ENCODE measurements at regions not wholly inside any gene's neighbourhood (a gene's known extent, or its start where the extent isn't known, plus 50 kb on each side); places are given as distances from the start of the nearest gene placed in this dataset.
"Not testable (repeated sequence)": the region's sequence is repeated elsewhere in the genome, so short reads cannot be mapped to it uniquely, and the experiment has no call there.

GRCh38 chr4:83917572-83917971 lies 381.7 kb downstream of the GPAT3 start:
- 74% methylated on average over 5 of the region's 8 CpGs for WGBS (ENCODE audit: insufficient coverage)
- DNase-seq: no peak
- H3K4me1 ChIP-seq (ENCODE audit: control insufficient read depth, insufficient read depth, low read length): no peaks in the 10 kb centered on the region
- H3K4me3 ChIP-seq (ENCODE audit: low read length): no peak overlapping the region
- no peaks in the 10 kb centered on the region for H3K27me3 ChIP-seq (ENCODE audit: control insufficient read depth, insufficient read depth, low read length)
- H3K9me3 ChIP-seq (replicated peaks; ENCODE audit: control insufficient read depth, low read depth, low read length): no peaks in the 10 kb centered on the region
- no peaks in the 10 kb centered on the region for H3K36me3 ChIP-seq (ENCODE audit: control insufficient read depth, insufficient read depth, low read length)
- H3K27ac ChIP-seq (ENCODE audit: low read length): no peak overlapping the region

- WGBS (ENCODE audit: insufficient coverage): no CpG with 5 or more reads among the region's 1 CpG
These were observed 374.8 kb downstream of the GPAT3 start for GRCh38 chr4:83910693-83911092.

GRCh38 chr4:83906561-83906960 lies 370.7 kb downstream of the GPAT3 start:
- DNase-seq: no peak
- Histone ChIP-seq H3K27ac (ENCODE audit: low read length) (no peak overlapping the region), H3K9me3 (replicated peaks; ENCODE audit: control insufficient read depth, low read depth, low read length) (no peaks in the 10 kb centered on the region), H3K27me3 (ENCODE audit: control insufficient read depth, insufficient read depth, low read length) (no peaks in the 10 kb centered on the region), H3K4me3 (ENCODE audit: low read length) (no peak overlapping the region), H3K36me3 (ENCODE audit: control insufficient read depth, insufficient read depth, low read length) (no peaks in the 10 kb centered on the region), H3K4me1 (ENCODE audit: control insufficient read depth, insufficient read depth, low read length) (no peaks in the 10 kb centered on the region)
- no CpG with 5 or more reads among the region's 2 CpGs for WGBS (ENCODE audit: insufficient coverage)

More at GRCh38 chr4:83910693-83911092, 374.8 kb downstream of the GPAT3 start:
- Histone ChIP-seq H3K4me1 (ENCODE audit: control insufficient read depth, insufficient read depth, low read length) (no peaks in the 10 kb centered on the region), H3K9me3 (replicated peaks; ENCODE audit: control insufficient read depth, low read depth, low read length) (no peaks in the 10 kb centered on the region), H3K4me3 (ENCODE audit: low read length) (no peak overlapping the region), H3K27me3 (ENCODE audit: control insufficient read depth, insufficient read depth, low read length) (no peaks in the 10 kb centered on the region), H3K36me3 (ENCODE audit: control insufficient read depth, insufficient read depth, low read length) (no peaks in the 10 kb centered on the region), H3K27ac (ENCODE audit: low read length) (no peak overlapping the region)
- no peak for DNase-seq

- DNase-seq: peak; percentile 5
- H3K27me3 ChIP-seq (ENCODE audit: control insufficient read depth, insufficient read depth, low read length): no peaks in the 10 kb centered on the region
- H3K9me3 ChIP-seq (replicated peaks; ENCODE audit: control insufficient read depth, low read depth, low read length): no peaks in the 10 kb centered on the region
- no peaks in the 10 kb centered on the region for H3K4me1 ChIP-seq (ENCODE audit: control insufficient read depth, insufficient read depth, low read length)
- no peak overlapping the region for H3K27ac ChIP-seq (ENCODE audit: low read length)
- H3K36me3 ChIP-seq (ENCODE audit: control insufficient read depth, insufficient read depth, low read length): no peaks in the 10 kb centered on the region
- no peak overlapping the region for H3K4me3 ChIP-seq (ENCODE audit: low read length)
These were observed 370.0 kb downstream of the GPAT3 start for GRCh38 chr4:83905952-83906351.

GRCh38 chr4:83903740-83904139 lies 367.8 kb downstream of the GPAT3 start:
- not testable (repeated sequence) for H3K4me3 ChIP-seq (ENCODE audit: low read length); H3K27me3 ChIP-seq (ENCODE audit: control insufficient read depth, insufficient read depth, low read length); H3K9me3 ChIP-seq (replicated peaks; ENCODE audit: control insufficient read depth, low read depth, low read length); H3K36me3 ChIP-seq (ENCODE audit: control insufficient read depth, insufficient read depth, low read length); H3K27ac ChIP-seq (ENCODE audit: low read length); H3K4me1 ChIP-seq (ENCODE audit: control insufficient read depth, insufficient read depth, low read length); DNase-seq
- no CpG with 5 or more reads among the region's 1 CpG for WGBS (ENCODE audit: insufficient coverage)

- H3K4me3 ChIP-seq (ENCODE audit: low read length): no peak overlapping the region
- WGBS (ENCODE audit: insufficient coverage): no CpG with 5 or more reads among the region's 1 CpG
- no peaks in the 10 kb centered on the region for H3K36me3 ChIP-seq (ENCODE audit: control insufficient read depth, insufficient read depth, low read length)
- H3K9me3 ChIP-seq (replicated peaks; ENCODE audit: control insufficient read depth, low read depth, low read length): no peaks in the 10 kb centered on the region
- no peak for DNase-seq
- no peak overlapping the region for H3K27ac ChIP-seq (ENCODE audit: low read length)
- no peaks in the 10 kb centered on the region for H3K27me3 ChIP-seq (ENCODE audit: control insufficient read depth, insufficient read depth, low read length)
- H3K4me1 ChIP-seq (ENCODE audit: control insufficient read depth, insufficient read depth, low read length): no peaks in the 10 kb centered on the region
These were observed 358.9 kb downstream of the GPAT3 start for GRCh38 chr4:83894831-83895230.

- H3K36me3 ChIP-seq (ENCODE audit: control insufficient read depth, insufficient read depth, low read length): no peaks in the 10 kb centered on the region
- no peak overlapping the region for H3K27ac ChIP-seq (ENCODE audit: low read length)
- H3K4me3 ChIP-seq (ENCODE audit: low read length): no peak overlapping the region
- H3K9me3 ChIP-seq (replicated peaks; ENCODE audit: control insufficient read depth, low read depth, low read length): no peaks in the 10 kb centered on the region
- no peak for DNase-seq
- no peaks in the 10 kb centered on the region for H3K27me3 ChIP-seq (ENCODE audit: control insufficient read depth, insufficient read depth, low read length)
- no peaks in the 10 kb centered on the region for H3K4me1 ChIP-seq (ENCODE audit: control insufficient read depth, insufficient read depth, low read length)
- WGBS (ENCODE audit: insufficient coverage): no CpG with 5 or more reads among the region's 1 CpG
These were observed 354.9 kb downstream of the GPAT3 start for GRCh38 chr4:83890816-83891215.

- no peaks in the 10 kb centered on the region for H3K4me1 ChIP-seq (ENCODE audit: control insufficient read depth, insufficient read depth, low read length)
These were observed 354.3 kb downstream of the GPAT3 start for GRCh38 chr4:83890231-83890630.

GRCh38 chr4:83889802-83890201 lies 353.9 kb downstream of the GPAT3 start:
- Histone ChIP-seq H3K4me1 (ENCODE audit: control insufficient read depth, insufficient read depth, low read length) (no peaks in the 10 kb centered on the region), H3K27ac (ENCODE audit: low read length) (no peak overlapping the region), H3K36me3 (ENCODE audit: control insufficient read depth, insufficient read depth, low read length) (no peaks in the 10 kb centered on the region), H3K9me3 (replicated peaks; ENCODE audit: control insufficient read depth, low read depth, low read length) (no peaks in the 10 kb centered on the region), H3K27me3 (ENCODE audit: control insufficient read depth, insufficient read depth, low read length) (no peaks in the 10 kb centered on the region), H3K4me3 (ENCODE audit: low read length) (no peak overlapping the region)
- no peak for DNase-seq
- WGBS (ENCODE audit: insufficient coverage): no CpG with 5 or more reads among the region's 2 CpGs

More at GRCh38 chr4:83890231-83890630, 354.3 kb downstream of the GPAT3 start:
- no peak overlapping the region for H3K4me3 ChIP-seq (ENCODE audit: low read length)
- WGBS (ENCODE audit: insufficient coverage): no CpG with 5 or more reads among the region's 2 CpGs
- H3K36me3 ChIP-seq (ENCODE audit: control insufficient read depth, insufficient read depth, low read length): no peaks in the 10 kb centered on the region
- DNase-seq: no peak
- H3K27me3 ChIP-seq (ENCODE audit: control insufficient read depth, insufficient read depth, low read length): no peaks in the 10 kb centered on the region
- no peak overlapping the region for H3K27ac ChIP-seq (ENCODE audit: low read length)
- H3K9me3 ChIP-seq (replicated peaks; ENCODE audit: control insufficient read depth, low read depth, low read length): no peaks in the 10 kb centered on the region

GRCh38 chr4:83885256-83886182 lies 349.6 kb downstream of the GPAT3 start:
- Histone ChIP-seq H3K4me3 (ENCODE audit: low read length) (no peak overlapping the region), H3K4me1 (ENCODE audit: control insufficient read depth, insufficient read depth, low read length) (no peaks in the 10 kb centered on the region), H3K27me3 (ENCODE audit: control insufficient read depth, insufficient read depth, low read length) (no peaks in the 10 kb centered on the region), H3K9me3 (replicated peaks; ENCODE audit: control insufficient read depth, low read depth, low read length) (no peaks in the 10 kb centered on the region), H3K36me3 (ENCODE audit: control insufficient read depth, insufficient read depth, low read length) (no peaks in the 10 kb centered on the region), H3K27ac (ENCODE audit: low read length) (no peak overlapping the region)
- 50% methylated on average over 2 of the region's 6 CpGs for WGBS (ENCODE audit: insufficient coverage)
- DNase-seq: no peak

Data from muscle of leg (tissue), 3 donors.